Sigmoid colon (tissue), 3 donors: ENCODE measurements at regions not wholly inside any gene's neighbourhood (a gene's known extent, or its start where the extent isn't known, plus 50 kb on each side); places are given as distances from the start of the nearest gene placed in this dataset.

Source experiments
- POLR2A ChIP-seq, 2 donors: fragments of 450-650 bp; IDR thresholded peaks; one replicate each; pipeline ENCODE4 v1.6.1; 2016; ENCODE audit warnings: antibody characterized with exemption in 2 of 2, mild to moderate bottlenecking in 2 of 2, moderate library complexity in 2 of 2
- TF ChIP-seq, protein P1 (sequence below), 4 experiments: fragments of 450-650 bp in 3 of 4; fragments of 200-600 bp in 1 of 4; IDR thresholded peaks; one replicate each; pipeline ENCODE4 v1.5.1; 2016 to 2019; ENCODE audit warnings: antibody characterized with exemption in 4 of 4, mild to moderate bottlenecking in 3 of 4, moderate library complexity in 2 of 4

DNA sequence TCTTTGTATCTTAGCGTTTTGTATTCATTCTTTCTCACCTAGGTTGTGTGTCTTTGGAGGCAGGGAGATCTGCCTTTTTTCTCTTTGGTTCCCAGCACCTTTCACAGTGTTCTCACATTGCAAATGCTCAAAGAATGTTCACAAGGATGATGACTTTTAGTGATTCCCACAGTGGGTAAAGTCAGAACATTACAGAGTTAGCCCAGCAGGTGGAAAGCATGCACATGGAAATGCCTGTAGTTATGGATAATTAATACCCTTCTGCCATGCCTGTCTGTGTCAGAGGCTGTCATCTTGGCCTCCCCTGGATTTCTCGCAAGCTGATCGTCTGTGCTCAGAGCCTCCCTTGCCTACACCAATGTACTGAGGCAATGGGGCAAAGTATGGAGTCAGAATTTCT, 458.9 kb downstream of the LMO4 start:
- TF ChIP-seq, protein P1, sequence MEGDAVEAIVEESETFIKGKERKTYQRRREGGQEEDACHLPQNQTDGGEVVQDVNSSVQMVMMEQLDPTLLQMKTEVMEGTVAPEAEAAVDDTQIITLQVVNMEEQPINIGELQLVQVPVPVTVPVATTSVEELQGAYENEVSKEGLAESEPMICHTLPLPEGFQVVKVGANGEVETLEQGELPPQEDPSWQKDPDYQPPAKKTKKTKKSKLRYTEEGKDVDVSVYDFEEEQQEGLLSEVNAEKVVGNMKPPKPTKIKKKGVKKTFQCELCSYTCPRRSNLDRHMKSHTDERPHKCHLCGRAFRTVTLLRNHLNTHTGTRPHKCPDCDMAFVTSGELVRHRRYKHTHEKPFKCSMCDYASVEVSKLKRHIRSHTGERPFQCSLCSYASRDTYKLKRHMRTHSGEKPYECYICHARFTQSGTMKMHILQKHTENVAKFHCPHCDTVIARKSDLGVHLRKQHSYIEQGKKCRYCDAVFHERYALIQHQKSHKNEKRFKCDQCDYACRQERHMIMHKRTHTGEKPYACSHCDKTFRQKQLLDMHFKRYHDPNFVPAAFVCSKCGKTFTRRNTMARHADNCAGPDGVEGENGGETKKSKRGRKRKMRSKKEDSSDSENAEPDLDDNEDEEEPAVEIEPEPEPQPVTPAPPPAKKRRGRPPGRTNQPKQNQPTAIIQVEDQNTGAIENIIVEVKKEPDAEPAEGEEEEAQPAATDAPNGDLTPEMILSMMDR (IDR thresholded peaks at IDR 0.05) = no peak
- no peak for TF ChIP-seq POLR2A (IDR thresholded peaks at IDR 0.05)
